SK-N-SH treated with all-trans-retinoic acid at 6 μM for 48 hours (cell line): ENCODE measurements at regions not wholly inside any gene's neighbourhood (a gene's known extent, or its start where the extent isn't known, plus 50 kb on each side); places are given as distances from the start of the nearest gene placed in this dataset.

ENCODE experiments used
- ATAC-seq: fragments of 200-7000 bp; cut with Tn5 transposase; 3 replicates; pipeline ENCODE4 v1.9.1; 2020; ENCODE audit warnings: mild to moderate bottlenecking, moderate library complexity
- ARNTL ChIP-seq: fragments of 450-650 bp; formaldehyde crosslinking; IDR thresholded peaks from 2 replicates; pipeline ENCODE4 v1.5.0; 2020; ENCODE audit warnings: low read depth, mild to moderate bottlenecking, moderate library complexity, borderline replicate concordance
- BACH2 ChIP-seq: fragments of 250-450 bp; sonication (Bioruptor Pico); IDR thresholded peaks from 2 replicates; pipeline ENCODE4 v1.9.0; 2021; ENCODE audit warnings: mild to moderate bottlenecking, borderline replicate concordance
- CSDC2 ChIP-seq: fragments of 250-450 bp; sonication (Bioruptor Pico); IDR thresholded peaks from 2 replicates; pipeline ENCODE4 v1.5.0; 2020; ENCODE audit warnings: mild to moderate bottlenecking, moderate library complexity
- ESRRG ChIP-seq: fragments of 250-450 bp; sonication (Bioruptor Pico); IDR thresholded peaks from 2 replicates; pipeline ENCODE4 v1.6.1; 2021; ENCODE audit warnings: mild to moderate bottlenecking
- GLIS3 ChIP-seq: fragments of 250-450 bp; sonication (Bioruptor Pico); IDR thresholded peaks from 2 replicates; pipeline ENCODE4 v1.5.0; 2020; ENCODE audit warnings: mild to moderate bottlenecking, moderate library complexity
- ISL1 ChIP-seq: fragments of 250-450 bp; sonication (Bioruptor Pico); IDR thresholded peaks from 2 replicates; pipeline ENCODE4 v2.1.2; 2022; ENCODE audit warnings: mild to moderate bottlenecking, moderate library complexity
- OSR1 ChIP-seq: fragments of 250-450 bp; sonication (Bioruptor Pico); IDR thresholded peaks from 2 replicates; pipeline ENCODE4 v1.8.0; 2022; ENCODE audit warnings: moderate library complexity, mild to moderate bottlenecking, inconsistent platforms
- PPARA ChIP-seq: fragments of 250-450 bp; sonication (Bioruptor Pico); IDR thresholded peaks from 2 replicates; pipeline ENCODE4 v1.5.0; 2020; ENCODE audit warnings: mild to moderate bottlenecking, borderline replicate concordance
- RARB ChIP-seq: fragments of 250-450 bp; sonication (Bioruptor Pico); IDR thresholded peaks from 2 replicates; pipeline ENCODE4 v1.8.0; 2021; ENCODE audit warnings: mild to moderate bottlenecking, moderate library complexity
- SNAI2 ChIP-seq: fragments of 250-450 bp; sonication (Bioruptor Pico); IDR thresholded peaks from 2 replicates; pipeline ENCODE4 v1.5.0; 2020; ENCODE audit warnings: mild to moderate bottlenecking, moderate library complexity
- TCF4 ChIP-seq: fragments of 250-450 bp; sonication (Bioruptor Pico); IDR thresholded peaks from 2 replicates; pipeline ENCODE4 v1.8.0; 2021; ENCODE audit warnings: mild to moderate bottlenecking, moderate library complexity, borderline replicate concordance
- TOX ChIP-seq: fragments of 250-450 bp; sonication (Bioruptor Pico); IDR thresholded peaks from 2 replicates; pipeline ENCODE4 v1.8.0; 2021; ENCODE audit warnings: mild to moderate bottlenecking, moderate library complexity, borderline replicate concordance
- ZC3H10 ChIP-seq: fragments of 250-450 bp; sonication (Bioruptor Pico); IDR thresholded peaks from 2 replicates; pipeline ENCODE4 v1.5.1; 2021; ENCODE audit warnings: mild to moderate bottlenecking, moderate library complexity
- ZFP3 ChIP-seq: fragments of 250-450 bp; sonication (Bioruptor Pico); IDR thresholded peaks from 2 replicates; pipeline ENCODE4 v1.5.0; 2020; ENCODE audit warnings: mild to moderate bottlenecking, moderate library complexity
- ZFP30 ChIP-seq: fragments of 450-650 bp; formaldehyde crosslinking; IDR thresholded peaks from 2 replicates; pipeline ENCODE4 v1.5.0; 2022; ENCODE audit warnings: mild to moderate bottlenecking, moderate library complexity
- ZNF70 ChIP-seq: fragments of 450-650 bp; formaldehyde crosslinking; IDR thresholded peaks from 2 replicates; pipeline ENCODE4 v1.5.0; 2020; ENCODE audit warnings: mild to moderate bottlenecking, moderate library complexity
- ZNF8 ChIP-seq: fragments of 450-650 bp; formaldehyde crosslinking; IDR thresholded peaks from 2 replicates; pipeline ENCODE4 v1.5.0; 2020; ENCODE audit warnings: mild to moderate bottlenecking, moderate library complexity
- TF ChIP-seq, protein P1 (sequence below): fragments of 250-450 bp; sonication (Bioruptor Pico); IDR thresholded peaks from 2 replicates; pipeline ENCODE4 v1.5.1; 2021; ENCODE audit warnings: mild to moderate bottlenecking, moderate library complexity
- TF ChIP-seq, protein P2 (sequence below): fragments of 250-450 bp; sonication (Bioruptor Pico); IDR thresholded peaks from 2 replicates; pipeline ENCODE4 v1.5.0; 2020; ENCODE audit warnings: mild to moderate bottlenecking, moderate library complexity

DNA sequence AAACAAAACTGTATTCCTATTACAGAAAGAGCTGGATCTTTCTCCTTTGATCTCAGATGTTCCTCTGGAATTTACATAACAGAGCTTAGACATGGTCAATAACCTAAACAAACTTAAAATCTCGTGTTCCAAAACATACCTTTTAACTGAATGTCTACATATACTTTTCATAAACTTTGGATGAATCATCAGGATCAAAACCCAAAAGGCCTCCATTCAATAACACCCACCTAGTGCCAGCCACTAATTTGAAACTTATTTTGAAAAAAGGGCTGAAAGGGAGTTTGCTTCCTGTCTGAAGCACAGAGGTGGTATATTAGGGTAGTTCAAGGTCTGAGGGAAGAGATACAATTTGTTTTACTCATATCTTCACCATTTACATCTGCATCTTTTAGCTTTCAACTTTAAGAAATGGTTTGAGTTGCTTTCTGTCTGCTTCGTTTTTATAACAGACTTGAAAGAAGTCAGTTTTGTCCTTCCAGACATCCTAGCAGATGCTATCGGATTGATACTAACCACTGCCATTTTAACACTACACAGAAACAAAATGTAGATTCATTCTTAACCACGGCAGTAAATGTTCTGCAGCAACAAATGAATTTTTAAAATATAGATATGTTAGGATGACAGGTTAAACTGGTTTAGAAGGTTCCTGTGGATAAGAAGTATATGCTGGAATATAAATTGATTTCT lies 242.8 kb upstream of the DKK2 start:
- peak; percentile 31 for ATAC-seq
- TF ChIP-seq ZC3H10: no peak
- no peak for TF ChIP-seq ZFP30 (CRISPR knock-in tag)
- no peak for TF ChIP-seq ZNF70
- TF ChIP-seq ARNTL (CRISPR knock-in tag): no peak

DNA sequence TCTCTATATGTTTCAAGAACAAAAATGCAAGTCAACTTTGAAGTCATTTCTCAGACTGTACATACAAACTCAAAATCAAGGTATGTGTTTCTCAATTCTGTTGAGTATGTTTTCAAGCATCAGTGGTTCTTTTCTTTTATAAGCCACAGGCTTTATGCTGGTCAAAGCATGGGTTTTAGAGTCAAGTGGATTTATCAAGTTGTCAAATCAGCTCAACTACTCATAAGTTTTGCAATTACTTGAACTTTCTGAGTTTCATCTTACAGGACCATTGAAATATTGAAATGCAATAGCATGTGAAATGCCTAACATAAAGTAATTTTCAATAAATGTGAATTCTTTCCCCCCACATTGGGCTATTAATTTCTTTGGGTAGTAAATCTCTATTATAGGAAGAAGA lies 239.9 kb upstream of the DKK2 start:
- no peak for ATAC-seq
- TF ChIP-seq BACH2 (CRISPR knock-in tag): no peak
- TF ChIP-seq, protein P1, sequence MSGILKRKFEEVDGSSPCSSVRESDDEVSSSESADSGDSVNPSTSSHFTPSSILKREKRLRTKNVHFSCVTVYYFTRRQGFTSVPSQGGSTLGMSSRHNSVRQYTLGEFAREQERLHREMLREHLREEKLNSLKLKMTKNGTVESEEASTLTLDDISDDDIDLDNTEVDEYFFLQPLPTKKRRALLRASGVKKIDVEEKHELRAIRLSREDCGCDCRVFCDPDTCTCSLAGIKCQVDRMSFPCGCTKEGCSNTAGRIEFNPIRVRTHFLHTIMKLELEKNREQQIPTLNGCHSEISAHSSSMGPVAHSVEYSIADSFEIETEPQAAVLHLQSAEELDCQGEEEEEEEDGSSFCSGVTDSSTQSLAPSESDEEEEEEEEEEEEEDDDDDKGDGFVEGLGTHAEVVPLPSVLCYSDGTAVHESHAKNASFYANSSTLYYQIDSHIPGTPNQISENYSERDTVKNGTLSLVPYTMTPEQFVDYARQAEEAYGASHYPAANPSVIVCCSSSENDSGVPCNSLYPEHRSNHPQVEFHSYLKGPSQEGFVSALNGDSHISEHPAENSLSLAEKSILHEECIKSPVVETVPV (CRISPR knock-in tag): no peak
- TF ChIP-seq ISL1 (CRISPR knock-in tag): no peak
- no peak for TF ChIP-seq ZNF8 (CRISPR knock-in tag)
- TF ChIP-seq, protein P2, sequence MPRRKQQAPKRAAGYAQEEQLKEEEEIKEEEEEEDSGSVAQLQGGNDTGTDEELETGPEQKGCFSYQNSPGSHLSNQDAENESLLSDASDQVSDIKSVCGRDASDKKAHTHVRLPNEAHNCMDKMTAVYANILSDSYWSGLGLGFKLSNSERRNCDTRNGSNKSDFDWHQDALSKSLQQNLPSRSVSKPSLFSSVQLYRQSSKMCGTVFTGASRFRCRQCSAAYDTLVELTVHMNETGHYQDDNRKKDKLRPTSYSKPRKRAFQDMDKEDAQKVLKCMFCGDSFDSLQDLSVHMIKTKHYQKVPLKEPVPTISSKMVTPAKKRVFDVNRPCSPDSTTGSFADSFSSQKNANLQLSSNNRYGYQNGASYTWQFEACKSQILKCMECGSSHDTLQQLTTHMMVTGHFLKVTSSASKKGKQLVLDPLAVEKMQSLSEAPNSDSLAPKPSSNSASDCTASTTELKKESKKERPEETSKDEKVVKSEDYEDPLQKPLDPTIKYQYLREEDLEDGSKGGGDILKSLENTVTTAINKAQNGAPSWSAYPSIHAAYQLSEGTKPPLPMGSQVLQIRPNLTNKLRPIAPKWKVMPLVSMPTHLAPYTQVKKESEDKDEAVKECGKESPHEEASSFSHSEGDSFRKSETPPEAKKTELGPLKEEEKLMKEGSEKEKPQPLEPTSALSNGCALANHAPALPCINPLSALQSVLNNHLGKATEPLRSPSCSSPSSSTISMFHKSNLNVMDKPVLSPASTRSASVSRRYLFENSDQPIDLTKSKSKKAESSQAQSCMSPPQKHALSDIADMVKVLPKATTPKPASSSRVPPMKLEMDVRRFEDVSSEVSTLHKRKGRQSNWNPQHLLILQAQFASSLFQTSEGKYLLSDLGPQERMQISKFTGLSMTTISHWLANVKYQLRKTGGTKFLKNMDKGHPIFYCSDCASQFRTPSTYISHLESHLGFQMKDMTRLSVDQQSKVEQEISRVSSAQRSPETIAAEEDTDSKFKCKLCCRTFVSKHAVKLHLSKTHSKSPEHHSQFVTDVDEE (CRISPR knock-in tag): no peak
- TF ChIP-seq, all 23 proteins: peak for 0

DNA sequence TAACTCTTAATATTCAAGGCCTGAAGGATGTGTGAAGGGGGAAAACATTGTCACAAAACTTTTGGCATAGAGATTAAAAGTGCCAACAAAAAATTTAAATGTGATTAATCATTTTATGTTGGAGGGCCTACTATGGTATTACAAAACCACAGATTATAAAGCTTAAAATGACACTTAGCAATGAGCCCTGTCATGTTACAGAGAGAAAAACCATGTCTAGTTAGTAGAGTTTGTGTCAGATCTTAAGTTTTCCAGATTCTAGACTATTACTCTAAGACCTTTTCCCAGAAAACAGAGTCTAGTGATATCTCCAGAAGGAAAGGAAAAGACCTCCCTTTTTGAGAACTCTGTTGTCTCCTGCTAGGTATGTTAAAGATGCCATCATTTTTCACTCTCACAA lies 239.1 kb upstream of the DKK2 start:
- no peak for ATAC-seq
- TF ChIP-seq ISL1 (CRISPR knock-in tag) (peak; percentile 57), TOX (CRISPR knock-in tag) (no peak; the same call in 1 of the 2 replicates)

DNA sequence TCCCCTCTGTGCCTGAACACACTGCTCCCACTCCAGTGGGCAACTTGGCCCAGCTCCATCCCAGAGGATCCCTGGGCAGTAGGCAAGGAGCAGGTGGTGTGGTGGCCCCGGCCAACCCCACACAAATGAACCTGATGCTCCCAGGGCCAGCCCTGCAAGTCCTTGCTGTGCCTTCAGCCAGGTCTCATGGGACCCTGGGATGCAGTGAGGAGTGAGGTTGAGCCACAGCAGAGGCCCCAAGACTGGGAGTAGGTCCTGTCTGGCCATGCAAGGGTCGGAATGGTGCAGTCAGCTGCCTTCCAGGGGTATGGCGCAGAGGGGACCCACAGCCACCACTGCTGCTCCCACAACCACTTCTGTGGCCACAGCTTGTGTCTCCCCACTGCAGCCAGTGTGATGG lies 234.5 kb upstream of the DKK2 start:
- TF ChIP-seq ISL1 (CRISPR knock-in tag) (no peak), TOX (CRISPR knock-in tag) (no peak), OSR1 (no peak), ZNF70 (no peak), RARB (CRISPR knock-in tag) (no peak)

GRCh38 chr4:107269175-107269574 lies 233.1 kb upstream of the DKK2 start:
- TF ChIP-seq, protein P2 (CRISPR knock-in tag): no peak
- no peak for TF ChIP-seq ZNF8 (CRISPR knock-in tag)
- TF ChIP-seq BACH2 (CRISPR knock-in tag): no peak
- no peak for TF ChIP-seq OSR1
- no peak for ATAC-seq

More for the DNA sequence above, 234.5 kb upstream of the DKK2 start:
- ATAC-seq: no peak

GRCh38 chr4:107265859-107266258 lies 229.7 kb upstream of the DKK2 start:
- TF ChIP-seq TCF4 (CRISPR knock-in tag) (no peak), ZNF8 (CRISPR knock-in tag) (no peak), SNAI2 (CRISPR knock-in tag) (no peak), RARB (CRISPR knock-in tag) (no peak), GLIS3 (CRISPR knock-in tag) (no peak), ZFP30 (CRISPR knock-in tag) (no peak), CSDC2 (CRISPR knock-in tag) (no peak), ZFP3 (CRISPR knock-in tag) (no peak), PPARA (CRISPR knock-in tag) (no peak), ZNF70 (no peak), ESRRG (CRISPR knock-in tag) (no peak)
- TF ChIP-seq, protein P2 (CRISPR knock-in tag): no peak
- TF ChIP-seq, protein P1 (CRISPR knock-in tag): no peak
- ATAC-seq: no peak
